Lower leg skin (tissue), 4 donors: ENCODE measurements at regions not wholly inside any gene's neighbourhood (a gene's known extent, or its start where the extent isn't known, plus 50 kb on each side); places are given as distances from the start of the nearest gene placed in this dataset.

Source experiments
- DNase-seq, 2 donors: peaks; one replicate each; pipeline ENCODE4 v3.0.0-alpha.2; 2019; ENCODE audit warnings: low spot score in 2 of 2
- H3K4me3 ChIP-seq: fragments of 200-600 bp; sonication (generic); 2 replicates; pipeline ENCODE4 v1.5.1; 2017; ENCODE audit warnings: mild to moderate bottlenecking, low read depth; ENCODE audit not compliant: poor library complexity, severe bottlenecking
- CTCF ChIP-seq, 3 donors: fragments of 450-650 bp; IDR thresholded peaks; one replicate each; pipeline ENCODE4 v1.5.1; 2016; ENCODE audit warnings: antibody characterized with exemption in 3 of 3, mild to moderate bottlenecking in 3 of 3, moderate library complexity in 2 of 3
- POLR2A ChIP-seq, 2 donors: fragments of 450-650 bp; IDR thresholded peaks; one replicate each; pipeline ENCODE4 v1.6.1; 2016 to 2017; ENCODE audit warnings: antibody characterized with exemption in 2 of 2, mild to moderate bottlenecking in 1 of 2, moderate library complexity in 1 of 2
- WGBS, 2 donors: methylation state at CpG; one replicate each; pipeline ENCODE4 v1.1.5; 2018; 5-methylcytosine and 5-hydroxymethylcytosine counted together
- intact Hi-C: fragments of 100-400 bp; cut with DNase I; formaldehyde crosslinking; loops from one replicate; pipeline ENCODE4 v1.15.0; 2023; ENCODE audit warnings: low total_unique reads

GRCh38 chr11:114892381-114893197 is 214.3 kb downstream of the NXPE2 start:
- no peak for TF ChIP-seq CTCF (IDR thresholded peaks at IDR 0.05)
- TF ChIP-seq POLR2A (IDR thresholded peaks at IDR 0.05) = no peak
- intact Hi-C loops = no loop called here
- no peak for DNase-seq
- WGBS, 2 donors = 81 to 90% methylated on average over 3 of the region's 3 CpGs
- H3K4me3 ChIP-seq = no peak overlapping the region

- H3K4me3 ChIP-seq = no peak overlapping the region
- TF ChIP-seq POLR2A (IDR thresholded peaks at IDR 0.05) = no peak
- no peak for TF ChIP-seq CTCF (IDR thresholded peaks at IDR 0.05)
- WGBS, 2 donors = 86% methylated on average over 5 of the region's 5 CpGs
- no peak for DNase-seq
- intact Hi-C loops = no loop called here
Observed at GRCh38 chr11:114893329-114893728, 215.0 kb downstream of the NXPE2 start.

GRCh38 chr11:114896594-114896993 is 218.3 kb downstream of the NXPE2 start:
- WGBS, 2 donors = 70 to 83% methylated on average over 4 of the region's 4 CpGs
- no peak for DNase-seq
- intact Hi-C loops = no loop called here
- TF ChIP-seq POLR2A (IDR thresholded peaks at IDR 0.05) (no peak), CTCF (IDR thresholded peaks at IDR 0.05) (no peak)
- H3K4me3 ChIP-seq = no peak overlapping the region

- WGBS, 2 donors = 62 to 66% methylated on average over 3 of the region's 3 CpGs
- DNase-seq = no peak
- intact Hi-C loops = no loop called here
- TF ChIP-seq CTCF (IDR thresholded peaks at IDR 0.05) (no peak), POLR2A (IDR thresholded peaks at IDR 0.05) (no peak)
- no peak overlapping the region for H3K4me3 ChIP-seq
Observed at GRCh38 chr11:114909866-114910265, 231.5 kb downstream of the NXPE2 start.

- WGBS, 2 donors = 82 to 85% methylated on average over 4 of the region's 4 CpGs
- intact Hi-C loops = no loop called here
- no peak for DNase-seq
- no peak for TF ChIP-seq POLR2A (IDR thresholded peaks at IDR 0.05)
- TF ChIP-seq CTCF (IDR thresholded peaks at IDR 0.05) = no peak
- H3K4me3 ChIP-seq = no peak overlapping the region
Observed at GRCh38 chr11:114912826-114913225, 234.5 kb downstream of the NXPE2 start.
